ENCODE measurements at regions not wholly inside any gene's neighbourhood (a gene's known extent, or its start where the extent isn't known, plus 50 kb on each side); places are given as distances from the start of the nearest gene placed in this dataset.

DNA sequence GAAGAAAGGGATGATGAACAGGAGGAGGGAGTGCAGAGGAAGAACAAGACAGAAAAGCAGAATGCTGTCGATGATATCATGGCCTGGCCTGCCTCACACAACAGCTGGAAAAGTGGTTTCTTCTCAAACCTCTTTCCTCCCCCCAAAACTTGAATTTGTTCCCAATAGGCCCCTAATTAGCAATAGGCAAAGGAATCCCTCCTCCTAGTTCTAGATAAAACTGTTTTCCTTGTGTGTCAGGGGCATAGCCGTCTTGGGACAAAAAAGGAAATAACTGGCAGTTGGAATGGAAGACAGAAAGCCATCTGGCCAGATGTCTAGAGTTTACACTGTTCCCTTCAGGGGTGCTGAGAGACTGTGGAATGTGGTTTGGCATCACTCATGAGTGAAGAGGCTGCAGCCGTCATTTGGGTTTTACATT, 177.8 kb upstream of the C1QTNF7 start:
- peaks cover under 1% of the 10 kb centered on the region for H3K4me1 ChIP-seq (ENCODE audit: insufficient read depth, low read length)
- no peaks in the 10 kb centered on the region for H3K27me3 ChIP-seq (ENCODE audit: insufficient read depth, low read length)
- H3K27ac Mint-ChIP-seq (ENCODE audit: unreplicated experiment) = no peak overlapping the region
- no peaks in the 10 kb centered on the region for H4K20me1 ChIP-seq (ENCODE audit: insufficient read depth, low read length)
- no peaks in the 10 kb centered on the region for H3K9me3 ChIP-seq (ENCODE audit: insufficient read depth, low read depth, low read length)
- H3K27me3 Mint-ChIP-seq (ENCODE audit: low read depth, unreplicated experiment) = no peaks in the 10 kb centered on the region
- peaks cover 11% of the 10 kb centered on the region for H3K4me1 Mint-ChIP-seq (ENCODE audit: low read depth, unreplicated experiment)
- no peak for TF ChIP-seq EZH2 (IDR thresholded peaks at IDR 0.05; ENCODE audit: insufficient read depth, low read length)
- TF ChIP-seq, protein P1, sequence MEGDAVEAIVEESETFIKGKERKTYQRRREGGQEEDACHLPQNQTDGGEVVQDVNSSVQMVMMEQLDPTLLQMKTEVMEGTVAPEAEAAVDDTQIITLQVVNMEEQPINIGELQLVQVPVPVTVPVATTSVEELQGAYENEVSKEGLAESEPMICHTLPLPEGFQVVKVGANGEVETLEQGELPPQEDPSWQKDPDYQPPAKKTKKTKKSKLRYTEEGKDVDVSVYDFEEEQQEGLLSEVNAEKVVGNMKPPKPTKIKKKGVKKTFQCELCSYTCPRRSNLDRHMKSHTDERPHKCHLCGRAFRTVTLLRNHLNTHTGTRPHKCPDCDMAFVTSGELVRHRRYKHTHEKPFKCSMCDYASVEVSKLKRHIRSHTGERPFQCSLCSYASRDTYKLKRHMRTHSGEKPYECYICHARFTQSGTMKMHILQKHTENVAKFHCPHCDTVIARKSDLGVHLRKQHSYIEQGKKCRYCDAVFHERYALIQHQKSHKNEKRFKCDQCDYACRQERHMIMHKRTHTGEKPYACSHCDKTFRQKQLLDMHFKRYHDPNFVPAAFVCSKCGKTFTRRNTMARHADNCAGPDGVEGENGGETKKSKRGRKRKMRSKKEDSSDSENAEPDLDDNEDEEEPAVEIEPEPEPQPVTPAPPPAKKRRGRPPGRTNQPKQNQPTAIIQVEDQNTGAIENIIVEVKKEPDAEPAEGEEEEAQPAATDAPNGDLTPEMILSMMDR (IDR thresholded peaks at IDR 0.05; ENCODE audit: insufficient read depth, low read depth, low read length) = no peak
- no peaks in the 10 kb centered on the region for H3K36me3 Mint-ChIP-seq (ENCODE audit: low read depth, unreplicated experiment)
- H3K9ac ChIP-seq (ENCODE audit: low read length) = no peak overlapping the region
- H3K36me3 ChIP-seq (ENCODE audit: insufficient read depth, low read length) = no peaks in the 10 kb centered on the region
- H3K4me3 Mint-ChIP-seq (ENCODE audit: unreplicated experiment) = no peak overlapping the region
- no peak overlapping the region for H3K4me2 ChIP-seq (ENCODE audit: low read length)
- DNase-seq (ENCODE audit: low read depth) (peak; percentile 7), FAIRE-seq (no peak)
- no peak overlapping the region for H3K4me3 ChIP-seq (ENCODE audit: insufficient read depth, low read depth, low read length)
- no peak overlapping the region for H2AFZ ChIP-seq (ENCODE audit: low read depth, low read length)
- H3K79me2 ChIP-seq (ENCODE audit: insufficient read depth, low read length) = no peaks in the 10 kb centered on the region
- H3K27ac ChIP-seq (ENCODE audit: low read depth, low read length) = no peak overlapping the region
- H3K9me3 Mint-ChIP-seq (ENCODE audit: unreplicated experiment) = no peaks in the 10 kb centered on the region

DNA sequence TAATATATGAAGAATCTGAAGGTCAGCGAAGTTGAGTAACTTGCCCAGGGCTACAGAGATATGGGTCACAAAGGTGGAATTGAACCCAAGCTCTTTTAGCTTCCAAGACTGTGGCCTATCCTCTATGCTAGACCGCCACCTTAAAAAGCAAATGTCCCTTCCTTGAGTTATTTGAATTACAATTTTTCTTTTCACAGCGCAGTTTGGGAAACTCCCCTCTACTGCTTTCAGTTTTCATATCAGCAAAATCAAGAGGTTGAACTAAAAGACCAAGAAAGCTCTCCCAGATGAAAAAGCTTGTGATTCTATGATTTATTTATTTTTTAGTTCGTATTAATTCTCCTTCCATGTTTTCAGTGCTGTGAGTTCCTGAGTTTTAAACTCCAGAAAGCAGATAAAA, 174.5 kb upstream of the C1QTNF7 start:
- Histone ChIP-seq H3K4me1 (ENCODE audit: insufficient read depth, low read length) (no peaks in the 10 kb centered on the region), H3K27ac (ENCODE audit: low read depth, low read length) (no peak overlapping the region), H3K79me2 (ENCODE audit: insufficient read depth, low read length) (no peaks in the 10 kb centered on the region), H3K27me3 (ENCODE audit: insufficient read depth, low read length) (no peaks in the 10 kb centered on the region), H3K36me3 (ENCODE audit: insufficient read depth, low read length) (no peaks in the 10 kb centered on the region), H3K9ac (ENCODE audit: low read length) (no peak overlapping the region), H3K4me2 (ENCODE audit: low read length) (no peak overlapping the region), H3K4me3 (ENCODE audit: insufficient read depth, low read depth, low read length) (no peak overlapping the region), H4K20me1 (ENCODE audit: insufficient read depth, low read length) (no peaks in the 10 kb centered on the region), H3K9me3 (ENCODE audit: insufficient read depth, low read depth, low read length) (no peaks in the 10 kb centered on the region), H2AFZ (ENCODE audit: low read depth, low read length) (no peak overlapping the region)
- Mint-ChIP-seq H3K4me1 (ENCODE audit: low read depth, unreplicated experiment) (peaks cover 6% of the 10 kb centered on the region), H3K27ac (ENCODE audit: unreplicated experiment) (no peak overlapping the region), H3K27me3 (ENCODE audit: low read depth, unreplicated experiment) (no peaks in the 10 kb centered on the region), H3K9me3 (ENCODE audit: unreplicated experiment) (no peaks in the 10 kb centered on the region), H3K4me3 (ENCODE audit: unreplicated experiment) (no peak overlapping the region), H3K36me3 (ENCODE audit: low read depth, unreplicated experiment) (no peaks in the 10 kb centered on the region)
- DNase-seq (ENCODE audit: low read depth) (no peak), FAIRE-seq (no peak)
- TF ChIP-seq, protein P1 (IDR thresholded peaks at IDR 0.05; ENCODE audit: insufficient read depth, low read depth, low read length) = no peak
- TF ChIP-seq EZH2 (IDR thresholded peaks at IDR 0.05; ENCODE audit: insufficient read depth, low read length) = no peak

DNA sequence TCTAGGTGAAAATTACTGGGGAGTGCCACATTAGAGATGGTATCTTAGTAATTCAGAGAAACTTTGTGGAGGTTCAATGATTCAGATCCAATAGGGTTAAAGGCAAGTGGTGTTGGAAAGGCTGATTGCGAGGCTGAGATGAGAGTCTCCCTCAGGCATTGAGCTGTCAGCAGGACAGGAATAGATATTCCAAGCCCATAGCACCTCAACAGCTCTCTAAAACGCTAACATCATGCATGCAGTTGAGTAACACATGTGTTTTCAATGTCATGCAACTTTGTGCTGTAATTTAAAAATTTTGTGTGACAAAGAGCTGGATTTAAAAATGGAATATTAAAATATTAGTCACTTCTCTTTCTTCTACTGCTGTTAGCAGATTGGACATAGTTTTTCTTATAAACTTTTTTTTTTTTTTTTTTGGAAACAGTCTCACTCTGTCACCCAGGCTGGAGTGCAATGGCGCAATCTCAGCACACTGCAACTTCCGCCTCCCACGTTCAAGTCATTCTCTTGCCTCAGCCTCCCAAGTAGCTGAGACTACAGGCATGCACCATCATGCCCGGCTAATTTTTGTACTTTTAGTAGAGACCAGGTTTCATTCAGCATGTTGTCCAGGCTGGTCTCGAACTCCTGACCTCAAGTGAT, 173.5 kb upstream of the C1QTNF7 start:
- Histone ChIP-seq H3K4me2 (ENCODE audit: low read length) (no peak overlapping the region), H3K4me1 (ENCODE audit: insufficient read depth, low read length) (no peaks in the 10 kb centered on the region)

More for the DNA sequence above, 173.5 kb upstream of the C1QTNF7 start:
- Histone ChIP-seq H3K9ac (ENCODE audit: low read length) (no peak overlapping the region), H4K20me1 (ENCODE audit: insufficient read depth, low read length) (no peaks in the 10 kb centered on the region), H3K9me3 (ENCODE audit: insufficient read depth, low read depth, low read length) (no peaks in the 10 kb centered on the region), H3K27me3 (ENCODE audit: insufficient read depth, low read length) (no peaks in the 10 kb centered on the region), H3K27ac (ENCODE audit: low read depth, low read length) (no peak overlapping the region), H3K4me3 (ENCODE audit: insufficient read depth, low read depth, low read length) (no peak overlapping the region), H3K79me2 (ENCODE audit: insufficient read depth, low read length) (no peaks in the 10 kb centered on the region), H3K36me3 (ENCODE audit: insufficient read depth, low read length) (no peaks in the 10 kb centered on the region), H2AFZ (ENCODE audit: low read depth, low read length) (no peak overlapping the region)
- DNase-seq (ENCODE audit: low read depth) (no peak), FAIRE-seq (no peak)
- no peak overlapping the region for H3K4me3 Mint-ChIP-seq (ENCODE audit: unreplicated experiment)
- peaks cover 6% of the 10 kb centered on the region for H3K4me1 Mint-ChIP-seq (ENCODE audit: low read depth, unreplicated experiment)
- H3K36me3 Mint-ChIP-seq (ENCODE audit: low read depth, unreplicated experiment) = no peaks in the 10 kb centered on the region
- H3K27ac Mint-ChIP-seq (ENCODE audit: unreplicated experiment) = no peak overlapping the region
- H3K9me3 Mint-ChIP-seq (ENCODE audit: unreplicated experiment) = no peaks in the 10 kb centered on the region
- H3K27me3 Mint-ChIP-seq (ENCODE audit: low read depth, unreplicated experiment) = no peaks in the 10 kb centered on the region
- no peak for TF ChIP-seq EZH2 (IDR thresholded peaks at IDR 0.05; ENCODE audit: insufficient read depth, low read length)
- TF ChIP-seq, protein P1 (IDR thresholded peaks at IDR 0.05; ENCODE audit: insufficient read depth, low read depth, low read length) = no peak

Data from astrocyte (in vitro differentiated cells and primary cell).